ENCODE measurements at regions not wholly inside any gene's neighbourhood (a gene's known extent, or its start where the extent isn't known, plus 50 kb on each side); places are given as distances from the start of the nearest gene placed in this dataset.

DNA sequence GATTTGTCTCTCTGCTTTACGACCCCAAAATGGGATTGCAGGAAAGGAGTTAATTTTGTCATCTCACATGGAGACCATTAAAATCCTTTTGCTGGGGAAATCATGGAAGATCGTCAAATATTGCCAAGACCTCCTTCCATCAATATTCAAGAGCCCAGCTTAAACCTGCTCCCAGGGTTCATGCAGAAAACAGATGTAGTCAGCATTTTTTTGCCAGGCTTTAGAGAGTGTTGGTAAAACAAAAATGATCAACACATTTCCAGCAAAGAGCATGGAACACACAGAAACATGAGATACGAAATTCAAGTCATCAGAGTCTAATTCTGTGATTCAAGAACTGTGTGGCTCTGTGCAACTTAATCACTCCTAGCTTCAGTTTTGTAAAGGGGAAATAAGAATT is 118.0 kb upstream of the ATP10A start:
- Histone ChIP-seq H3K27me3 (ENCODE audit: control insufficient read depth in 3 of 3, insufficient read depth in 3 of 3, low read length in 2 of 3) (no peaks in the 10 kb centered on the region), H3K36me3 (ENCODE audit: control insufficient read depth in 4 of 4, insufficient read depth in 4 of 4, low read length in 4 of 4) (no peaks in the 10 kb centered on the region), H3K9me3 (ENCODE audit: control insufficient read depth in 4 of 4, insufficient read depth in 3 of 4, low read length in 3 of 4) (peaks cover 0 to 2% (median 0%) of the 10 kb centered on the region in 4 donors), H3K27ac (ENCODE audit: low read depth in 1 of 2, low read length in 1 of 2) (no peak overlapping the region), H3K4me3 (no peak overlapping the region), H3K4me1 (ENCODE audit: control insufficient read depth in 5 of 5, insufficient read depth in 5 of 5, low read length in 5 of 5) (no peaks in the 10 kb centered on the region), H3K9ac (ENCODE audit: insufficient read depth in 1 of 2, low read length in 2 of 2) (no peak overlapping the region)
- TF ChIP-seq, protein P1, sequence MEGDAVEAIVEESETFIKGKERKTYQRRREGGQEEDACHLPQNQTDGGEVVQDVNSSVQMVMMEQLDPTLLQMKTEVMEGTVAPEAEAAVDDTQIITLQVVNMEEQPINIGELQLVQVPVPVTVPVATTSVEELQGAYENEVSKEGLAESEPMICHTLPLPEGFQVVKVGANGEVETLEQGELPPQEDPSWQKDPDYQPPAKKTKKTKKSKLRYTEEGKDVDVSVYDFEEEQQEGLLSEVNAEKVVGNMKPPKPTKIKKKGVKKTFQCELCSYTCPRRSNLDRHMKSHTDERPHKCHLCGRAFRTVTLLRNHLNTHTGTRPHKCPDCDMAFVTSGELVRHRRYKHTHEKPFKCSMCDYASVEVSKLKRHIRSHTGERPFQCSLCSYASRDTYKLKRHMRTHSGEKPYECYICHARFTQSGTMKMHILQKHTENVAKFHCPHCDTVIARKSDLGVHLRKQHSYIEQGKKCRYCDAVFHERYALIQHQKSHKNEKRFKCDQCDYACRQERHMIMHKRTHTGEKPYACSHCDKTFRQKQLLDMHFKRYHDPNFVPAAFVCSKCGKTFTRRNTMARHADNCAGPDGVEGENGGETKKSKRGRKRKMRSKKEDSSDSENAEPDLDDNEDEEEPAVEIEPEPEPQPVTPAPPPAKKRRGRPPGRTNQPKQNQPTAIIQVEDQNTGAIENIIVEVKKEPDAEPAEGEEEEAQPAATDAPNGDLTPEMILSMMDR (IDR thresholded peaks at IDR 0.05; ENCODE audit: control extremely low read depth, extremely low read depth): no peak
- no peak for ATAC-seq (ENCODE audit: insufficient read depth, low FRiP score)
- WGBS, 2 donors: 71 to 72% methylated on average over 3 of the region's 3 CpGs
- no peak for DNase-seq

DNA sequence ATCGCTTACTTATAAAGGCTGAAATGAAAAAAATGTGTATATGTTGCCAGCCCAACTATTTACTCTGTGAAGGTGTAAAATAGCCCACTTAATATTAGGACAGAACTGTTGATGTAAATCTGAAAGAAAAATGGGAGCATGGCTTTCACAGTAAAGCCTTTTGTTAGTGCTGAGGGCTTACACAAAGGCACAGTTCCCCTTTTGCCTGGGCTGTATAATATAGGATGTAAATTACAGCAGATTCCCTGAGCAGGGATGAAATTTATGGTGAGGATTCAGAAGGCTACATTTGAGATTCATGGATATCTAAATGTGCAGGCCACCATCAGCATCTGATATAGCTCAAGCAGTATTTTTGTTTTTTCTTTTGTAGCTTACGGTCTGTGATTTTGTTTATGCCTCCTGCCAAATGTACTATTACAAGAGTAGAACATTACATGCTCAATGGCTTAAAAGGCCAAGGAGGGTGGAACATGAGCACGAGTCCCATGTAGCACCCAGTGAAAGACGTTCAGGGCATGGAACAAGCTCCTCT is 109.1 kb upstream of the ATP10A start:
- Histone ChIP-seq H3K27ac (ENCODE audit: low read depth in 1 of 2, low read length in 1 of 2) (no peak overlapping the region), H3K4me3 (no peak overlapping the region), H3K9me3 (ENCODE audit: control insufficient read depth in 4 of 4, insufficient read depth in 3 of 4, low read length in 3 of 4) (peaks cover 0 to 2% (median 0%) of the 10 kb centered on the region in 4 donors), H3K4me1 (ENCODE audit: control insufficient read depth in 5 of 5, insufficient read depth in 5 of 5, low read length in 5 of 5) (no peaks in the 10 kb centered on the region), H3K27me3 (ENCODE audit: control insufficient read depth in 3 of 3, insufficient read depth in 3 of 3, low read length in 2 of 3) (no peaks in the 10 kb centered on the region), H3K9ac (ENCODE audit: insufficient read depth in 1 of 2, low read length in 2 of 2) (no peak overlapping the region), H3K36me3 (ENCODE audit: control insufficient read depth in 4 of 4, insufficient read depth in 4 of 4, low read length in 4 of 4) (no peaks in the 10 kb centered on the region)
- DNase-seq: no peak
- WGBS, 2 donors: 81 to 85% methylated on average over 4 of the region's 4 CpGs
- no peak for ATAC-seq (ENCODE audit: insufficient read depth, low FRiP score)
- TF ChIP-seq, protein P1 (IDR thresholded peaks at IDR 0.05; ENCODE audit: control extremely low read depth, extremely low read depth): no peak

DNA sequence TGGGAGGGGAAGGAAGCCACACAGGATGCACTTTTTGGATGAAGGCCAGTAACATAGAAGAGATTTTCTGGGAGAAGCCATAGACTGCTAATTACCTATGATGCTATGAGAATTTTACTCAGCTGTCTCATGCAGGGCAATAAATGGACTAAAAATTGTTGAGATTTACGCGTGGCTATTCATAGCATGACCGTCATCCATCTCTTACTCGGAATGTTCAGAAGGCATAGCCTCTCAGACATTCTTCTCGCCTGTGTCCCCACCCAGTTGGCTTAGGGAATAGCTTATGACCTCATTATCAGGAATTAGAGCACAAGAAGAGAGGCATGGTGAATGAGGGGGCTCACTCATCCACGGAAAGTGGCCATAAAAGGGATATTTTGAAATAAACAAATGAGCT is 107.9 kb upstream of the ATP10A start:
- Histone ChIP-seq H3K27me3 (ENCODE audit: control insufficient read depth in 3 of 3, insufficient read depth in 3 of 3, low read length in 2 of 3) (no peaks in the 10 kb centered on the region), H3K27ac (ENCODE audit: low read depth in 1 of 2, low read length in 1 of 2) (no peak overlapping the region), H3K36me3 (ENCODE audit: control insufficient read depth in 4 of 4, insufficient read depth in 4 of 4, low read length in 4 of 4) (no peaks in the 10 kb centered on the region), H3K4me3 (no peak overlapping the region), H3K9me3 (ENCODE audit: control insufficient read depth in 4 of 4, insufficient read depth in 3 of 4, low read length in 3 of 4) (no peaks in the 10 kb centered on the region), H3K4me1 (ENCODE audit: control insufficient read depth in 5 of 5, insufficient read depth in 5 of 5, low read length in 5 of 5) (no peaks in the 10 kb centered on the region), H3K9ac (ENCODE audit: insufficient read depth in 1 of 2, low read length in 2 of 2) (no peak overlapping the region)
- TF ChIP-seq, protein P1 (IDR thresholded peaks at IDR 0.05; ENCODE audit: control extremely low read depth, extremely low read depth): no peak
- DNase-seq (no peak), ATAC-seq (ENCODE audit: insufficient read depth, low FRiP score) (no peak)
- WGBS, 2 donors: 51 to 59% methylated on average over 6 of the region's 6 CpGs

DNA sequence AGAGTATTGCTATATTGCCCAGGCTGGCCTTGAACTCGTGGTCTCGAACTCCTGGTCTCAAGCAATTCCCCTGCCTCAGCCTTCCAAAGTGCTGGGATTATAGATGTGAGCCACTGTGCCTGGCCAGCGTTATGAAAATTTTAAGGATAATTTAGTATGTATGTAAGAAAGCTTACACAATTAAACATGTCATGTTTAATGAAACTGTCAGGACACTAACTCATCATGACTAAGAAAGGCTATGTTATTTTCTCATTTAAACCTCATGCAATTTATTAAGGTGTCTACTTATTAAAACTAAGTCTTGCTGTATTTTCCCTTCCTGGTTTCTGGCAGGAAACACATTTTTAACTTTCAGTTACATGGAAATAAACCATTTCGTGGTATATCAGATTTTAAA is 106.8 kb upstream of the ATP10A start:
- no peaks in the 10 kb centered on the region for H3K27me3 ChIP-seq (ENCODE audit: control insufficient read depth in 3 of 3, insufficient read depth in 3 of 3, low read length in 2 of 3)
- no peaks in the 10 kb centered on the region for H3K36me3 ChIP-seq (ENCODE audit: control insufficient read depth in 4 of 4, insufficient read depth in 4 of 4, low read length in 4 of 4)
- TF ChIP-seq, protein P1 (IDR thresholded peaks at IDR 0.05; ENCODE audit: control extremely low read depth, extremely low read depth): no peak
- H3K4me1 ChIP-seq (ENCODE audit: control insufficient read depth in 5 of 5, insufficient read depth in 5 of 5, low read length in 5 of 5): no peaks in the 10 kb centered on the region
- no peak overlapping the region for H3K9ac ChIP-seq (ENCODE audit: insufficient read depth in 1 of 2, low read length in 2 of 2)
- DNase-seq (no peak), ATAC-seq (ENCODE audit: insufficient read depth, low FRiP score) (no peak)
- no peaks in the 10 kb centered on the region for H3K9me3 ChIP-seq (ENCODE audit: control insufficient read depth in 4 of 4, insufficient read depth in 3 of 4, low read length in 3 of 4)
- WGBS, 2 donors: 66 to 69% methylated on average over 4 of the region's 4 CpGs
- no peak overlapping the region for H3K27ac ChIP-seq (ENCODE audit: low read depth in 1 of 2, low read length in 1 of 2)
- no peak overlapping the region for H3K4me3 ChIP-seq

All from lung (tissue), 11 donors.